Ureter (tissue), 1 donor: ENCODE measurements at regions not wholly inside any gene's neighbourhood (a gene's known extent, or its start where the extent isn't known, plus 50 kb on each side); places are given as distances from the start of the nearest gene placed in this dataset.

Source experiments
- DNase-seq: peaks from one replicate; pipeline ENCODE4 v3.0.0-alpha.2; 2020; ENCODE audit warnings: low spot score
- donor health status: DM: yes; HTN: yes; CAD: no.

DNA sequence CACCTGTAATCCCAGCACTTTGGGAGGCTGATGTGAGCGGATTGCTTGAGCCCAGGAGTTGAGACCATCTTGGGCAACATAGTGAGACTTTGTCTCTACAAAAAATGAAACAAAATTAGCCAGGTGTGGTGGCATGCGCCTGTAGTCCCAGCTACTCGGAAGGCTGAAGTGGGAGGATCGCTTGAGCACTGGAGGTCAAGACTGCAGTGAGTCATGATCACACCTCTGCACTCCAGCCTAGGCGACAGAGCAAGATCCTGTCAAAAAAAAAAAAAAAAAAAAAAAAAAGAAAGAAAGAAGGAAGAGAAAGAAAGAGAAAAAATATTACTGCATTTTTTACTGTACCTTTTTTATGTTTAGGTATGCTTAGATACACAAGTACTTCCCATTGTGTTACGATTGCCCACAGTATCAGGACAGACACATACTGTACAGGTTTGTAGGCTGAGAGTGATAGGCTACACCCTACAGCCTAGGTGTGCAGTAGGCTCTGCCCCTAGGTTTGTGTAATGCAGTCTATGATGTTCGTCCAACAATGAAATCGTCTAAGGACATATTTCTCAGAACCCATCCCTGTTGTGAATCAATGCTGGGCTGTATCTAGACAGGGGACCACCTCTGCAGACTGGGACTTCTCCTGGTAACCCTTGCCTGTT lies 160.4 kb upstream of the PWP1 start:
- no peak for DNase-seq

DNA sequence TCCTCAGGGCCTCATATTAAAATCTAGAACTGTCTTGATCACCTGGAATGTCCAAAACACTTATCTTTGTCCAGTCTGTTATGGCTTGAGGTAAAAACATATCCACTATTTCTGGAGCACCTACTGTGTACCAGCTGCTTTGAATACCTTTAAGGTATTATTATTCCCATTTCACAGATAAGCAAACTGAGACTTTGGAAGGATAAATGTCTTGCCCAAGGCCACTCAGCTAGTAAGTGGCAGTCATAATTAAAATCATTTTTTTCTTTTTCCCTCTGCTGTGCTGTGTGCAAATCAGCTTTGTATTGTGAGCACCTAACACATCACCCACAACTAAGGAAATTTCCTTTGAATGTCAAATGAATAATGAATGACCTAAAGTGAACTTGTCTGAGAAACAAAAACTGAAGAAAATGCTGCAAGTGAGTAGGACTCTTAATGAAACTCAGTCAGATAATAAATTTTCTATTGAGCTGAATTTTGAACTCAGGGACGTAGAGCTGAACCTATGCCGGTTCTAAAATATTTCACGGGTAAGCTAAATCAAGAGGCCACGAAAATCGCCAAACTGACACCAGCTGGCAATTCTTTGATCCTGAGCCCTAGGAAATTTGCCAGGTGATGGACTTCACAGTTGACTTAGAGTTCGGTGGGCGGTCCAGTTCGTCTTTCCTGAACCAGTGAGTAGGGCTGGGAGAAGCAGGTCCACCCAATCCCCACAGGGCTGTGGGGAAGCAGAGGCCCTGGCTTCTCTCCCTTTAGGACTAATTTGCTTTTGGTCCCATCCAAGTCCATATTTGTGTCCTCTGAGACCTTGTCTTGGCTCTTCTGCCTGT lies 159.7 kb upstream of the PWP1 start:
- DNase-seq: no peak

DNA sequence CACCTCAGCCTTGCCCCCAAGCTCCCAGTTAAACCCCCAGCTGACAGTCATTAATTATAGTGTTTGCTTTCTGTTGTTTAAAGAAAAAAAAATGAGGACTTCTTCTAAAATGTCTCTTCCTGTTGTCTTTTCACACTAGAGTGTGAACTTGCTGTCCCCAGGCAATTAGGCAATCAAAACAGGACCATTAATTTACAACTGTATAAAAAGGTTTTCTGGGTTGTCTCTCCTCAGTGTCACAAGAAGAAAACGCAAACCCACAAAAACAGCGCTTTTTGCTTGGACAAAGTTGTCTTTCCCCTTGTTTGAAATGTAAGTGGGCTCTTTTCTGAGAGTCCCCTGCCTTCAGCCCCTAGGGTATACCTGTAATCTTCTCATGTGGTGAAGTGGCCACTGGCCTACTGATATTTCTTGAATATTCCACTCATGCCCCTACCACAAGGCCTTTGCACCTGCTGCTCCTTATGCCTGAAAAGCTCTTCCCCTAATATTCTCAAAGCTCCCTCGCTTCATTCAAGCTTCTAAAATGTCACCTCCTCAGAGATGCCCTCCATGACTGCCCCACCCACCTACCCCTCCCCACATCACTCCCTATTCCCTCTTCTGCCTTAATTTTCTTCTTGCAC lies 158.9 kb upstream of the PWP1 start:
- no peak for DNase-seq

DNA sequence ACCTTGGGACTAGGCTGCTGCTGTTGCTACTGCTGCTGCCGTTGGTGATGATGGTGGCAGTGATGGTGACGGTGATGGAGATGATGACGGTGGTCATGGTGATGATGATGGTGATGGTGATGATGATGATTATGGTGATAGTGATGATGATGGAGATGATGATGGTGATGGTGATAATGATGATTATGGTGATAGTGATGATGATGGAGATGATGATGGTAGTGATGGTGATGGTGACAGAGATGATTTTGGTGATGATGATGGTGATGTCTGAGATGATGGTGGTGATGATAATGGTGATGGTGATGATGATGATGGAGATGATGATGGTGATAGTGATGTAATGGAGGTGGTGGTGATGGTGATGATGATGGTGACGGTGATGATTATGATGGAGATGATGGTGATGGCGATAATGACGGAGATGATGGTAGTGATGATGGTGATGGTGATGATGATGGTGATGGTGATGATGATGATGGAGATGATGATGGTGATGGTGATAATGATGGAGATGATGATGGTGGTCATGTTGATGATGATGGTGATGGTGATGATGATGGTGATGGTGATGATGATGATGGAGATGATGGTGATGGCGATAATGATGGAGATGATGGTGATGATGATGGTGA lies 156.8 kb upstream of the PWP1 start:
- no peak for DNase-seq

DNA sequence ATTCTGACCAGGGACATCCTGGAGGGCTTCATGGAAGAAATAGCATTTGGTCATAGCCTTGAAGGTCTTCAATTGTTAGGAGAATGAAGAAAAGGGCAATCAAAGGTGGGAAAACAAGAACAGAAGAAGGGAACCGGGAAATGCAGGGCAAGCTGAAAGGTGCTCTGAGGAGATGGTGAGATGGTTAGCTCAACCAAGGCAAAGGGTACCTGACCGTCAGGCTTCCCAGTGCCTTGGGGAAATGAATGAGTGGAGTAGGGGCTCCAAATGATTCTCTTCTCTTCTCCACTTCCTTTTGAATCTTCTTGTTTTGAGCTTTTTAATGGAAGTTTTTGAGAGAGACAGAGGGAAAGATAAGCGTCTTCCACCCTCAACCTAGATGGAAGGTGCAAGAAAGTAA lies 155.6 kb upstream of the PWP1 start:
- no peak for DNase-seq

DNA sequence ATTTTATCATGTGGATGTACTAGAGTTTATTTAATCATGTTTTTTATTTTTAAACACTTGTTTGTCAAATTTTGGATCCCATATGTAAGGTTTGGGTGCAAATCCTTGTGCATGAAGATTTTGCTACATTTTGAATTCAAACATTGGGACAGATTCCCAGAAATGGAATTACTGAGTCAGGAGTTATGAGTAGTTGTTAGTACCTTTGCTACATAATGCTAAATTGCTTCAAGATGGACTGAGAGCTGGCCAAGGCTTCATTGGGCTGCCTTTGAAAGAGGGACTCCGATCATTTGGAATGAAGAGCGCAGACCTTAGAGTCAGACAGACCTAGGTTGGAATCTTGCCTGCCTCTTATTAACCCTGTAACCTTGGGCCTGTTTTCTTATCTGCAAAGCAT lies 154.9 kb upstream of the PWP1 start:
- no peak for DNase-seq

DNA sequence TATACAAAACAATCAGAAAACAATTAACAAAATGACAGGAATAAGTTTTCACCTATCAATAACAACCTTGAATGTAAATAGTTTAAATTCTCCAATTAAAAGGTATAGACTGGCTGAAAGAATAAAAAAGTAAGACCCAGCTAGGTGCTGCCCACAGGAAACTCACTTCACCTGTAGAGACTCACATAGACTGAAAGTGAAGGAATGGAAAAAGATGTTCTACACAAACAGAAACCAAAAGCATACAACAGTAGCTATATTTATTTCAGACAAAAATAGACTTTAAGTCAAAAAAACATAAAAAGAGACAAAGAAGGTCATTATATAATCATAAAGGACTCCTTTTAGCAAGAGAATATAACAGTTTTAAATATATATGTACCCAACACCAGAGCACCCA lies 152.4 kb upstream of the PWP1 start:
- no peak for DNase-seq

DNA sequence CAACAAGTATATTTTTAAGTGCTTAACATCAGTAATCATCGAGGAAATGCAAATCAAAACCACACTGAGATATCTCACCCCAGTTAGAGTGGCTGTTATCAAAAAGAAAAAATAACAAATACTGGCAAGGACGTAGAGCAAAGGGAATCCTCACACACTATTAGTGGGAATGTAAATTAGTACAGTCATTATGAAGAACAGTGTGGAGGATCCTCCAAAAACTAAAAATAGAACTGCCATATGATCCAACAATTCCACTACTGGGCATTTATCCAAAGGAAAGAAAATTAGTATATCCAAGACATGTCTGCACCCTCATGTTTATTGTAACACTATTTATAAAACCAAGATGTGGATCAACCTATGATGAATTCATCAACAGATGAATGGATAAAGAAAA lies 149.0 kb upstream of the PWP1 start:
- DNase-seq: no peak

DNA sequence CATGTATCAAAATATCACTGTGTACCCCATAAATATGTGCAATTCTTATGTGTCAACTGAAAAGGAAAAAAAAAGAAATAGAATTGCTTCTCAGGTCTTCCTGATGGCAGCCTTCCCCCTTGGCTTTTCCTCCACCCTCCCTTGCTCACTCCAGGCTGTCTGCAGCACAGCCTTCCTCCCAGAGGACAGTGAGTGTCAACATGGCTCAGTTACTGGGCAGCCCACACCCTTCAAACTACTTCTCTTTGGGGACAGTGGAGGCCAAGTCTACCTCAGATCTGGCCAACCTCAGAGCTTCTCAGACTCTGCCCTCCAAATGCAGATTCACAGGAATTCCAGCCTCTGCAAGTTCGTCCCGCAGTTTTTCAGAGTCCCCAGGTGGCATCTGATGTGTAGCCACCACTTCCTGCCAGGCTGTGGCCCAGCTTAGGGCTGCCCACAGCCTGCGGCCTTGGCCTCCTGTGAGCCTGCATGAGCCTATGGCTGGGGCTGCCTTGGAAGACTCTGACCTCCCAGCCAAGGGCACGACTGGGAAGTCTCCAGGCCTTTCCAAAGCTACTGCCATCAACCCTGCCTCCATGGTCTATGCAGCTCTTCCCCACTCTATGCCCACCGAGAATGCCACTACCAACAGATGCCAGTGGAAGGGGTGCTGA lies 148.0 kb upstream of the PWP1 start:
- DNase-seq: no peak

DNA sequence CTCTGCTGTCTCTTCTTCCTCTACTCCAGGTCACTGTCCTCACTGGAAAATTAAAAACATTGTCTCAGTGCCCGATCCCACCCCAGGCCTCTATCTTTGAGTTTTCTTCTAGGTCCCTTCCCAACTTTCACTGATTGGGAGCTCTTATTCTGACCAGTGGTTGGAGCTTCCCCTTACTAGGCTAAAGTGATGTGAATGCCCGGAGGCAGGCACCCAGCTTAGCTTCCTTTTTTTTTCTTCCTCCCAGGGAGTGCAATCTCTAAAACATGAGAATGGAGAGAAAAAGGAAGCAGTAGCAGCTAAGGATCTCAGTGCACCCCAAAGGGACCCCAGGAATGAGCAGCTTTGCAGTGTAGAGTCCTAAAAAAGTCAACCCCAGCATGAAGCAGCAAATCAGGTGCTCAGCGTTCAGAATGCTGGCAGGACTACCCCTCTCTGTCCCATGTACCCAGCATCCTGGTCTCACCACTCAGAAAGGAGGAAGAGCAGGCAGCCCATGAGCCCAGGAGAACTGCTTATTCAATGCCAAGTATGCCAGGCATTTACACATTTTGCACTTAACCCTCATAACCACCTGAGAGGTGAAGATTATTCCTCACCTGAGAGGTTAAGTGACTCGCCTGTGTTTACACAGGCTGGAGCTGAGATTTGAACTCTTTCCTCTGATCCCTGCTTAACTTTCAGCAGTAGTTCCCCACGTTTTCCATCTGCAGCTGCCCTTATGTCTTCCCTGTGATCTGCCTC lies 146.2 kb upstream of the PWP1 start:
- no peak for DNase-seq

DNA sequence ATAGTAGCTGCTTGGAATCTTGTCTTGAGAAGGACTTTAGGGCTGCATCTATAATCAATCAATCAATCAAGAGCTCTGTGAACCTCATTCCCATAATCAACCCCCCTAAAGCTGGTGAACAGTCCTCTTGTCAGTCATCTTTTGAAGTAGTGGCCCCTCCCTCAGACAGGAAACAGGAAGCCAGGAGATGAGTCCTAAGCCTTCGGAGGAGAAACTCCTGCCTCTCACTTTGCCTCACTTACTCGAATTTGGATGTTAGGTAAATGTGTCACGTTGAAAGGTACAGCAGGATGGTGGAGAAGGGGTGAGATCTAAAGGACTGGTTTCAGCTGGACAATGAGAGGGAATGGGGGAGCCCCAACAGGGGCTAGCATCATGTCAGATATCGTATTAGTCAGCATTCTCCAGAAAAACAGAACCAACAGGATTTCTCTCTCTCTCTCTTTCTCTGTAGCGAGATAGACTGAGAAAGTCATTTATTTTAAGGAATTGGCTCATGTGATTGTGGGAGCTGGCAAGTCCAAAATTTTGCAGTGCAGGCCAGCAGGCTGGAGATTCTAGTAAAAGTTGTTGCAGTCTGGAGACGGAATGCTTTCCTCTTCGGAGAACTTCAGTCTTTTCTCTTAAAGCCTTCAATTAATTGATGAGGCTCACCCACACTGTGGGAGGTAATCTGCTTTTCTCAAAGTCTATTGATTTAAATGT lies 144.4 kb upstream of the PWP1 start:
- no peak for DNase-seq

DNA sequence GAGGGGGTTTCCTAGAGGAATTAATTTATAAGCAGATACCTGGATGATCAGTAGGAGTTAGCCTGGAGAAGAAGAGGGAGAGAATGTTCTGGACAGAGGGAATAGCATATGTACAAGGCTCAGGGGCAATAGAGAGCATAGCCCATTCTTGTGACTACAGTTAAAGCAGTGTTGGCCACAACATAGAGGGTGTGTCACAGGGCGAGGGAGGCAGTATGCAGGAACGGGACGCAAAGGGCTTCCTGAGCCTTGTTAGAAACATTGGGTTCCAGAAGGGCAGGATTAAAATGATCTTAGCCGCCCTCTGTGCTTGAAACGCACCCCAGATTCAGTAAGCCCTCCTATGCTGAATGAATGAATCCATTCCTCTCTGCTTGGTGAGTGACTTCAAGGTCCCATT lies 142.2 kb upstream of the PWP1 start:
- DNase-seq: no peak

DNA sequence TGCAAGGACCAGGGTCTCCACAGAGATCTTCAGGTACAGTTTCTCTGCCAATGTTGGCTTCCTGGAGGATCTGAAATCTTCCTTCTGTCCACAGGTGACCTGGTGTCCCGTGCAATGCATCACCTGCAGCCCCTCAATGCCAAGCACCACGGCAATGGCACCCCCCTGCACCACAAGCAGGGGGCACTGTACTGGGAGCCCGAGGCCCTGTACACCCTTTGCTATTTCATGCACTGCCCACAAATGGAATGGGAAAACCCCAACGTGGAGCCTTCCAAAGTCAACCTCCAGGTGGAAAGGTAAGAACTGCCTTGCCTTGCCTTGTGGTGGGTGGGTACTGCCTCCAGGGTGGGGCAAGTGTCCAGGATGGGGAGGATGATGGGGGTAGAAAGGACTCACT lies 141.8 kb upstream of the PWP1 start:
- DNase-seq: no peak

DNA sequence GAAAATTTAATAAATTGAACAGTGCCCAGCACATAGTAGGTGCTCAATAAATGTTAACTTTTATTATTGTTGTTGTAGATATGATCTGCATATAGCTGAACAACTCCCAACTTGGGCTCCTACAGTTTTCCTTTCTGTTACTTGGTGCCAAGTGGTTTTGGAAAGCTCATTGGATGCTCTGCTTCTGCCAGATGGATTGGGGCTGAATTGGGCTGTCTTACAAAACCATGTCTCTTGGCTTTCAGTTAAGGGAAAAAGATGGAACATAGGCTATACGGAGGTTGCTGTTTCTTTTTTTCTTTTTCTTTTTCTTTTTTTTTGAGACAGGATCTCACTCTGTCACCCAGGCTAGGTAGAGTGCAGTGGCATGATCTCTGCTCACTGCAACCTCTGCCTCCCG lies 140.7 kb upstream of the PWP1 start:
- DNase-seq: no peak

DNA sequence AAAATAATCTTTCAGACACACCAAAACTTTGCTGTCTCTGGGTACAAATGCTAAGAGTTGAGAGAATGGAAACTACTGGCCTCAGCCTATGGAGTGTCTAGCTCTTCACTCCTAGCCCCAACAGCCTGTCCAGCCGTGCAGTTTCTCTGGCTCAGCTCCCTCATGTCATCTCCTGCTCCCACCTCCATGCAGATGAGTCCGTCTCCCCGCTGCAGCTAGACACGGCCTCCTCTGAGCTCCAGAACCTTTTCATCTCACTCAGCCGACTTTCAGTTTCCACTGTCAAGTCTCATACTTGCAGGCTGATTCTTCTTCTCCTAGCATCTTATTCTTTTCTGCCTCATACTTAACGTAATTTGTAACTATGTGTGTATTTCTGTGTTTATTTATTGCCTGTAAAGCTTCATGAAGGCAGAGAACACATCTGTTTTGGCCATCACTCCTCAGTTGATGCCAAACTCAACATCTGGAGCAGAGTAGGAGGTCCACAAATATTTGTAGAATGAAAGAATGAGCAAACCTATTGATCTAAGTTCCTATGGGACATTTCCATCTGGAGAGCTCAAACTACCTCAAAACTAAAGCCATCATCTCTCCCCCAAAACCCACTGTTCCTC lies 139.8 kb upstream of the PWP1 start:
- no peak for DNase-seq

DNA sequence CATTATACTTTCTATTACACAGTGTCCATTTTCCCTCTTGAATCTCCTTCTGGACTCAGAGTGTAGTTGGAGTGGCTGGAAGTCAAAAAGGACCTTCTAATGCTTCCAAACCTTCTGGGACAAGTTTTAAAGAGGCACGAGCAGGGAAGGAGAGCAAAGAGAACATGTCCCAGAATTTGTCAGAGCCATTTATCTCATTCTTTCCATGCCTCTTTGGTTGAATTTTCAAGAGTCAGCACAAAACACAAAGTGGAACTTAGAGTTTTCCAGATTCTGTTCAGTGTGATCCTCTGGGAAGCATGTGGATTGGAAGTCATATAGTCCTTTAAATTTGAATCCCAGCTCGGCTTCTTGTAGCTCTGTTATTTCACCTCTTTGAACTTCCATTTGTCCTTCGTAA lies 138.2 kb upstream of the PWP1 start:
- DNase-seq: no peak

DNA sequence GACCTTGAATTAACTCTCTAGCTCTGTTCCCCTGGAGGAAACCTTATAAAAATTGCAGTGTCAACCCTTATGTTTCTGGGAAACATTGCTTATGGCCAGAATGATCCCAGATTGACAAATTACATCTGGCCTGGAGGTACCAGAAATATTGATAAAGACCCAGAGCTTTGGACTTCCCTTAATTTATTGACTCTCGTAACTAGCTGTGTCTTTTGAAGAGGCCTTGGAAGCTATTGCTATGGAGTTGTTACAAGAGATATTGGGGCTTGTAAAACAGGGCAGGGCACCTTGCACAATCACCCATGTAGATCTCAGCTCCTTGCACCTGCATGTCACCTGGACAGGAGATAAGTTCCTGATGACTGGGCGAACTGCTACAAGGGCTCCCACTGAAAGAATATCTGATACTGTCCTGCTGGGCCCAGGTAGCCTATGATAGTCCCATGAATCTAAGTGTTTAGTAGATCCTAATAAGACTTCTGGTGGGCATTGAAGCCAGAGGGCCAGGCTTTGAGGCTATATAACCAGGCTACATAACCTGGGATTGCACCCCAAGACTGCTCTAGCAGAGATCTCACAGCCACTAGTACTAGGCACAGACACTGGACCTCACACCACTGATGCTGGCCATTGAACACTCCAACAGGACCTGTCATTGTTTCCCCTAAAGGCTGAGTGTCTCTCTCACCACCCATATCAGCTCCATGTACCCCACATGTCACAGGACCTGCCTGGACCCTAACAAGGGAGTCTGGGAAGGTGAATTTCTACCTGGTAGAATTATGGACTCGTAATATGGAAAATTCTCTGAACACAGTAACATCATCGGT lies 135.7 kb upstream of the PWP1 start:
- no peak for DNase-seq

DNA sequence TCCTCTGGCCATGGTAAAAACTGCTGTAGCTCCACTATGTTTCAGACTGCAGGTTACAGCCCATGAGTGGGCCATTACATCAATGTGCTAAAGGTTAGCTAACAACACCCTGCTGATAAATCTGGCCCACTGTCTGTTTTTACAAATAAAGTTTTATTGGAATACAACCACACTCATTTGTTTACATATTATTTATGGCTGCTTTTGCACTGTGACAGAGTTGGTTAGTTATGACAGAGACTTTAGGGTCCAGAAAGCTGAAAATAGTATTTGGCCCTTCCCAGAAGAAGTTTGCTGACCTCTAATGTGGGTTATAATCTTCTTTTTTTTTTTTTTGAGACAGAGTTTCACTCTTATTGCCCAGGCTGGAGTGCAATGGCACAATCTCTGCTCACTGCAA lies 134.2 kb upstream of the PWP1 start:
- no peak for DNase-seq

DNA sequence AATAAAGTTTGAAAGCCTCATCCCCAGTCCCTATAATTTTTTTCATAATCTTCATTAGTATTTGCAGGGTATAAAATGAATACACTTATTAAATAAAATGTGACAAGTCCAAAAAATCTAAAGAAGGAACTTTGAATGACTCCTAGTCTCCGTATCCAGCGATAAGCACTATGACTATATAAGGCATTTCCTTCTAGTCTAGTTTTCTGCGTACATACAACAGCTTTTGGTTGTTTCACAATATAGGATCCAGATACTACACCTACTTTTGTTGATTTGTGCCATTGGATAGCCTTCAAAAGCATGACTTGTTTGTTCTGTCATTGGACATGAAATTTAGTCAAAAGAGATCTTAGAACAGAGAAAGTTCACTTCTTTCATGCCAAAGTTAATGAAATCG lies 133.3 kb upstream of the PWP1 start:
- no peak for DNase-seq
